HS-5 (cell line): ENCODE measurements at regions not wholly inside any gene's neighbourhood (a gene's known extent, or its start where the extent isn't known, plus 50 kb on each side); places are given as distances from the start of the nearest gene placed in this dataset.
A peak's percentile ranks its signal among the peaks of the same experiment; 100 is the strongest.
"Not testable (repeated sequence)": the region's sequence is repeated elsewhere in the genome, so short reads cannot be mapped to it uniquely, and the experiment has no call there.

Source experiments
- DNase-seq: peaks from one replicate; pipeline ENCODE4 v3.0.0-alpha.2; 2012; ENCODE audit warnings: low read depth

- no peak for DNase-seq
Measured at GRCh38 chr4:132094017-132094416, 1055.1 kb upstream of the PCDH10 start.

- DNase-seq: no peak
Measured at GRCh38 chr4:132097041-132097440, 1052.1 kb upstream of the PCDH10 start.

GRCh38 chr4:132101526-132101925 is 1047.6 kb upstream of the PCDH10 start:
- DNase-seq: peak; percentile 19

GRCh38 chr4:132108784-132109183 is 1040.3 kb upstream of the PCDH10 start:
- peak; percentile 53 for DNase-seq

- DNase-seq: no peak
Measured at GRCh38 chr4:132114885-132115284, 1034.2 kb upstream of the PCDH10 start.

GRCh38 chr4:132122741-132123140 is 1026.4 kb upstream of the PCDH10 start:
- DNase-seq: not testable (repeated sequence)

- DNase-seq: no peak
Measured at GRCh38 chr4:132123870-132124623, 1025.0 kb upstream of the PCDH10 start.

- no peak for DNase-seq
Measured at GRCh38 chr4:132124624-132124974, 1024.5 kb upstream of the PCDH10 start.

GRCh38 chr4:132125131-132125530 is 1024.0 kb upstream of the PCDH10 start:
- DNase-seq: no peak

- DNase-seq: no peak
Measured at GRCh38 chr4:132132433-132132832, 1016.7 kb upstream of the PCDH10 start.

GRCh38 chr4:132169660-132170059 is 979.4 kb upstream of the PCDH10 start:
- DNase-seq: no peak

- DNase-seq: peak; percentile 61
Measured at GRCh38 chr4:132180020-132180427, 969.1 kb upstream of the PCDH10 start.

GRCh38 chr4:132195176-132195575 is 953.9 kb upstream of the PCDH10 start:
- no peak for DNase-seq

- DNase-seq: no peak
Measured at GRCh38 chr4:132203618-132204017, 945.5 kb upstream of the PCDH10 start.

GRCh38 chr4:132214519-132214918 is 934.6 kb upstream of the PCDH10 start:
- DNase-seq: no peak

GRCh38 chr4:132218406-132218805 is 930.7 kb upstream of the PCDH10 start:
- no peak for DNase-seq

- no peak for DNase-seq
Measured at GRCh38 chr4:132227151-132227856, 921.8 kb upstream of the PCDH10 start.

GRCh38 chr4:132227857-132228165 is 921.3 kb upstream of the PCDH10 start:
- not testable (repeated sequence) for DNase-seq

- no peak for DNase-seq
Measured at GRCh38 chr4:132228676-132229075, 920.4 kb upstream of the PCDH10 start.

GRCh38 chr4:132230025-132230424 is 919.1 kb upstream of the PCDH10 start:
- no peak for DNase-seq

GRCh38 chr4:132238697-132239096 is 910.4 kb upstream of the PCDH10 start:
- DNase-seq: no peak

- no peak for DNase-seq
Measured at GRCh38 chr4:132240081-132240480, 909.0 kb upstream of the PCDH10 start.

GRCh38 chr4:132245319-132245718 is 903.8 kb upstream of the PCDH10 start:
- DNase-seq: no peak

GRCh38 chr4:132264176-132264575 is 884.9 kb upstream of the PCDH10 start:
- no peak for DNase-seq
